Renal pelvis (tissue), 1 donor: ENCODE measurements at regions not wholly inside any gene's neighbourhood (a gene's known extent, or its start where the extent isn't known, plus 50 kb on each side); places are given as distances from the start of the nearest gene placed in this dataset.

Experiments used
- DNase-seq: peaks from one replicate; pipeline ENCODE4 v3.0.0-alpha.2; 2013

GRCh38 chr18:38421021-38421420, 855.4 kb upstream of the CELF4 start:
- no peak for DNase-seq

DNA sequence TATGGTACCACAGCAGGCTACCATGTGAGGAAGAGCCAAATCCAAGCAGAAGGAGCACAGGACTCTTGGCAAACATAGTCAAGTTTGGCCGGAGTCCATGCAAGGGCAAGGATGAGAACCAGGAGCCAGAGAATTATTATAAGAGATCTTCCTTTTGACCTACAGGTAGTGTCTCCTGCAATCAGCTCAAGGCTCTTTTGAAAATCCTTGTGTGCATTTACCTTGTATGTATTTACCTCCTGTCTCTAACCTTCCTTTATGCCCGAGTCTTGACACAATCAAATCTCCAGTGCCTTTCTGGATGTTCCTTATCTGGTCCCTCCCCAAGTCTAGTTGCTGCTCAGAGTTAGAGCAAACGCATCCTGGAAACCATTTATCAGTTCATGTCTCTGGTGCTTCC, 855.0 kb upstream of the CELF4 start:
- no peak for DNase-seq

DNA sequence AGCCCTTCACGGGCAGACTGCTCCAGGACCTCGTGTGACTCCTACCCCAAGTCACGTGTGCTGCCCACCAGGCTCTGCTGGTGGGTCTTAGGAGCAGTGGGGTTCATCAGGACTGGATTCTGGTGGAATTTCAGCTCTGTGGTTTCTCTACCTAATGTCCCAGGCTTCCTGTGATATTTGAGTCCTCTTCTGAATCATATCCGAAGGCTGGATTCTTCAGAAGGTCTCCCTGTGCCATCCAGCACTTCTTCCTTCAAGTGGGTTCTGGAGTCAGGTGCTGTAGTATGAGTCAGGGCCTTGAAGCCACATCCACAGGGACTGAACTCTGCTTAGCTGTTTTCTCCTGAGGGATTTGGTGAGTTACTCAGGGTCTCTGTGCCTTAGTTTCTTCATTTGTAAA, 850.2 kb upstream of the CELF4 start:
- DNase-seq = no peak

DNA sequence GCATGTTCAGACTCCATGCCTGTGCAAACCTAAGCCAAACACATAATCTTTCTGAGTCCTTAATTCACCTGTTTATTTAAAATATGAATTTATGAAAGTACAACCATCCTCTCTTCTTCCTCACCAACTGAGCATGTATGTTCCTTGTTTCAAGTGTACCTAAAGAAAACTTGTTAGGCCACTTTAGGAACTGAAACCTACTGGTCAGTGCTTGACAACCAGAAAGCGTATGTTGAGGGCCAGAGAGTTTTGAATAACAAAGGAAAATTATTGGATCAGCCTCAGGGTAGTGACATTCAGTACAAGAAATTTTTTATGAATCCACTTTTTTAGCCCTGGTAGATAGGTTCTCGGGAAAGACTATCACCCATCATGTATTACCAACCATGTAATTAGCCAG, 847.6 kb upstream of the CELF4 start:
- no peak for DNase-seq

DNA sequence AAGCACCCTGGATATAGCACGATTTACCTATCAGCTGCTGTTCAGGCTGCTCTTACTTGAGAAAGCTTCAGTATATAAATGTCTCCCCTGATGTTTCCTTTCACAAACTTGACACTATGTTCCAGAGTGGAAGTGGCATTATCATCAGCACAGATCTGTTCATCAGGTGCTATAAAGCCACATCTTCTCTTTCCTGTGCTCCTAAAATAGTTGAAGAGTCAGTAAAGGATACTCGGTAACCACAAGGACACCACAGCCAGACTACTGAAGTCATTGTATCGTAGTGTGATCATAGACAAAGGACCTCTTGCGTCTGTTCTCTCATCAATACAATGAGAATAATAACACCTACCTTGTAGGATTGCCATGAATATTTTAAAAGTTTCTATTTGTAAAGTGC, 841.0 kb upstream of the CELF4 start:
- no peak for DNase-seq

DNA sequence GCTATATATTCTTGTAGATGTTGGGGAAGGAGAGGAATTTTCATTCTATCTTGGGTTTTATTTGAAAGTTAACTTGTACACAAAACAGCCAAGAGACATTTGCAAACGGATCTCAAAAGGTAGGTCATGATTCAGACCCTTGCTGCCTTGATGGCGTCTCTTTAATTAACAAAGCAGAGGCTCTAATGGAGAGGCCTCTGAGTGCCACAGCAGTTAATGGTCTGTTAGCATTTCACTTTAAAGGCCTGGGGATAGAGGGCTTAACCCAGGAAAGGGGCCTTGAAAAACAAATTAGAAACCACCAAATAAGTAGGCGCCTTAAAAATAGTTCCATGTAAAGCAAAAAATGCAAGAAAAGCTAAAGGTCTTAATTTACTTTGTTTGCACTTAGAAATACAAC, 836.9 kb upstream of the CELF4 start:
- DNase-seq = no peak

DNA sequence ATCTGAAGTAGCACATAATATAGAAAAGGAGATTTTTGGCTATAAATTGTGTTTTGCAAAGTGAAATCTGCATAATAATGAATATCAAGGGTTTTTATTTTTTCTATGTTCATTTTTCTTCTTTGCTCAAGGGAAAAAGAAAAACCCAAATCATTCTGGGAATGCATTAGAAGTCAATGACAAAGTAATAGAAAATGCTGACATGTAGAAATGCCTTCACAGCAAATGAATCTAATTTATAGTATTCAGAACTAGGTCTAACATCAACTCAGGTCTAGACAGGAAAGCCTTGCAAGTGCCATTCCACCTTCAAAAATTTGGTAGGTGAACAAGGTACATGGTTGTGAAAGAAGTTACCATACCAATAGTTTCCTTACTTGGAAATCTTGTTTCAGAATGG, 831.5 kb upstream of the CELF4 start:
- DNase-seq = no peak

DNA sequence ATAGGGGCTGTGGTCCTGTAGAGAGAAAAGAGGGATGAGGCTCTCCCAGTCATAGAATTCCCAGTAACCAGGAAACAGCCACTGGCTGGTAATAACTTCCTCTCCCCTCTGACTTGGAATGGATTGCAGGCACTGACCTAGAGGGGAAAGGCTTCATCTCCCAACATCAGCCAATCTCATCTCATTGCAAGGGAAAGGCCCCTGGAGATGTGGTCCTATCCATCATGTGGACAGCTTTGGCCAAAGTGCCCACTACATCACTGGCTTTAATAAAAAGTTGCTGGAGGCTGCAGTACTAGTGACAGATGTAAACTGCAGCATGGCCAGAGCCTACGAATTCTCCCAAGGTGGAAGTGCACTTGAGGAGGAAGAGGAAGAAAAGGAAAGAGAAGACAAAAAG, 820.5 kb upstream of the CELF4 start:
- DNase-seq = no peak

DNA sequence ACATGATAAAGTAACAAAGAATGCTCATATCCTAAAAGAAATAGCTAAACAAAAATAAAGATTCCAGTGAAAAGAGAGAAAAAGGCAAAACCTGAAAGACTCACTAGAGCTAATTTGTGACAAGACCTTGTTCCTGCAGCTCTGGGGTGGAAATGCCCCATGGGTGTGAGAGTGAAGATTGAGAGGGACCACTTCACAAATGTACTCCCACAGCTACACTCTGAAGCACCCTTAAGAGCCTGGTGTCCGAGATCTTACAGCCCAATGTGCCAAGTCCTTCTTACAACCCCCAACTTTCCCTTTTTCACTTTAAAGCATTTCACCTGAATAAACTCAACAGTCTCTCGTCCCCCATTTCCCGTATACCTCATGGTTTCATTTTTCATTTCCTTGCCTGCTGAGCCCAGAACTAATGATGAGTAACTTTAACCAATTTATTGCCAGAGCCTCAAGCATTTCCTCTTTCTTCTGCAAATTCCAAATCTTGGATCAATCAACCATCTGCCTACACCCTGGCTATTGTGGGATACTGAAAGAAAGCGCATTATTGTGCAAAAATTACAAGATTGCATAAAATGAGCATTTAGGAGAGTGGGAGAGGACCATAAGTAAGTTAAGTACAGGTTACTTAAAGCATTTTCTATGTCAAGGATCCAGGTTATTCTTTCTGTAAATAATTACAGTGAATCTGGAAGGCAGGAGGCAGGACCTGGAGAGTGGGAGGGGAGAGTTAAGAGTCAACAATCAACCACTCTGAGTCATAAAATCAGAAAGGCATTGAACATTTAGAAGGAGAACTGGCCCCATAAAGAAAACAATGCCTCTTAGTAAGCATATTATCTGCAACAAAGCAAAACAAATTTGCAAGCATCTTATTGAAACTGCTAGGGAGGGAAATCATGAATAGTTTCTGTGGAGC, 804.4 kb upstream of the CELF4 start:
- peak; percentile 17 for DNase-seq

DNA sequence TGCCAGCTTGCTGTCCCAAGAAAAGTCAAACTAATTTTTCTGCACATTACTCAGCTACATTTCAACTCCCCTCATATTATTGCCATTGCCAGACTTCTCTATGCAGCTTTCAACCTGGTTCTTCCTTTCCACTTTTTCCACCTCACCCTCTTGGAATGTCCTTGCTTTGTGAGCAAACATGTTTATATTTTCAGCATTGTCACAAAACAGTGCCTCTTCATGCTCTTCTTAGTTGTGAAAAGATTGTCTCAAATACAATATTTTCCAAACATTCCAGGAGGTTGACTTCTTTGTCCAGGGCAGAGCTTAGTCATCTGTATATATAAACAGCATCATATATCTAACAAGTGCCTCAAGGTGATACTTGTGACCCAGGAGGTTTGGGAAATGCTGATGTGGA, 803.3 kb upstream of the CELF4 start:
- DNase-seq = no peak

DNA sequence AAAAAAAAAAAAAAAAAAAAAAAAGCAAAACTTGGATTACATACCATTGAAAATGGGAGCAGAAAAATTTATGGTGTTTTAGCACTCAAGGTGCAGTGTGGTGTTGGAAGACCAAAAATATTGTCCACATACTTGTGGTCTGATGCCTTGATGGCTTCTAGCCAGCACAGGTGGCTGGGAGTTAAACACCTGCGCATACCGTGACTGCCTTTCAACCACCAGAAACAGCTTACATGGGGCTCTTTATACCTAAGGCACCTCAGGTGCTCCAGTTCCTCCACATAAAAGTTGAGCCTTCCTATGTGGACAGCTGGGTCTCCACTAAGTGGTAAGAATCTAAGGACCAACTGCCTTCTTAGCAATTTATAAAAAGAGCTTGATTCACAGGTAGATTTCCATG, 802.6 kb upstream of the CELF4 start:
- no peak for DNase-seq

GRCh38 chr18:38367473-38367872, 801.9 kb upstream of the CELF4 start:
- DNase-seq = no peak

DNA sequence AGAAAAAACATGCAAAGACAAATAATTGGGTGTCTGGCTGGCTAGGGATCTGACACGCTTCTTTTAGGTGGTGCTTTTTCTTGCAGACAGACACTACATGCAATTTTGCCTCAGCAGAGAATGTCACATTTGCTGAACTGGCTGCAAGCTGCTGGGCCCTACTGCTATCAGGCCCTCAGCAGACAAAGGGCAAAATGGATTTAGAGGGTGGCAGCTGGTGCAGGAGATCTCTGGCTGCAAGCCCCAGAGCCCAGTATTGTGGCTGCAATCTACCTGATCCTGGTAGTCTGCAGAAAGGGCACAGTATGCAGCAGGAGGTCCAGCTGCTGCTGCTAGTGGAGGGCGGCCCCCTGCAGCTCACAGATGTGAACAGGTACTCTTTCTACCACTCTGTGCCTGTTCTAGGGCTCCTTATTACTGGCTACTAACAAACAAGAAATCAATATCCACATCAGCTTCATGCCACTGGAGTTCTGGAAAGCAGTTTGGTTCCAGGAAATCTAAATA, 796.7 kb upstream of the CELF4 start:
- no peak for DNase-seq

DNA sequence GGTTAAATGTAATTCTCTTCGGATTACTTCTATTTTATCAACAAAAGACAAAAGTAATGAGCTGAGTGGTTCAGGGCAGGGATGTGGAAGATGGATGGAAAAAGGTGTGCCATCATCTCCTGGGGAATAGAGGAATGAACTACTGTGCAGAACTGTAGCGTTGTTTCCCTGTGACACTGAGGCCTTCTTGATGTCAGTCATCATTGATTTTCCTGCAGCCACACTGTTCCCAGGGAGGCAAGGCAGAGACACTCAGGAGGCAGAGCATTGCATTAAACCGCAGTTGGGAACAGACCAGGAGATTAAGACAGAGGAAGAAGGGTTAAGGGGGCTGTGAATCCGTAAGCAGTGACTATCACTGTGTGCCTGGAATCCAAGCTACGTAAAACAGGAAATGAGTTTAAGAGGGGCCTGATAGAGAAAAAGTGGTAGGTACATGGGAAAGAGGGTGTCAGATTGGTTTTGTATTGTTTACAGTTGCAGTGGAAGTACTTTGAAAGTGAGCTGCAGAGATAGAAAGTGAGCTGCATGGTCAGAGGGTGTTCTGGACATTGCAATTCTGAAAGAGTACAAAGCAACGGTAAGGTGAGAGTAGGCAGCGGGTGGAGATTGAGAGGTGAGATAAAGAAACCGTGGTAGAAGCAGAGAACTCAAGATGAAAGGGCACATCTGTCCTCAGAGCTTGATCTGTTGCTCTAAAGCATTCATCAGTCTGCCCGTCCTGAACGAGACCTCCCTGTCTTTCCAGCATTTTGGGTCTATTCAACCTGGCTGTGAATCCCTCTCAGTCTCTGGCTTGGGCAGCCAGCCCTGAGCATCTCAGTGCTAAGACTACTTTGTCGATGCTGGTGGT, 793.4 kb upstream of the CELF4 start:
- DNase-seq = no peak

- no peak for DNase-seq
Observed at GRCh38 chr18:38353149-38353548, 787.6 kb upstream of the CELF4 start.

GRCh38 chr18:38350141-38350540, 784.5 kb upstream of the CELF4 start:
- DNase-seq = no peak

GRCh38 chr18:38330573-38330972, 765.0 kb upstream of the CELF4 start:
- DNase-seq = no peak

DNA sequence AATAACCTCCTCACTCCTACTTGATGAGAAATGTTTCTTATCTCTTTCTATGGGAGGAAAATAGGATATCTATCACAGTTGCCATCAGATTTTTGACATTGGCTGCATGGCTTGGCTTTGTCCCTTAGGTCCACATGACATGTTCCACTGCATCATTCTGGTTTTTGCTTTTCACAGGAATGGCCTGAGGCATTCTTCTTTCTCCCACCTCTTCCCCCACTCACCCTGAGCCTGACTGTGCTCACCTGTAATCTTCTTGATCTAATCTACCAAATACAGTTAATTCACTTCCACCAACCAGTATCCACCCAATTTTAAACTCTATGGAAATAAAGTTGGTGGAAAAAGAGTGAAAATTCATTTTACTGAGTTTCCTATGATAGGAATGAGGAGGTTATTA, 763.5 kb upstream of the CELF4 start:
- DNase-seq = no peak

- no peak for DNase-seq
Observed at GRCh38 chr18:38322206-38322605, 756.6 kb upstream of the CELF4 start.

GRCh38 chr18:38321262-38321661, 755.7 kb upstream of the CELF4 start:
- DNase-seq = no peak

DNA sequence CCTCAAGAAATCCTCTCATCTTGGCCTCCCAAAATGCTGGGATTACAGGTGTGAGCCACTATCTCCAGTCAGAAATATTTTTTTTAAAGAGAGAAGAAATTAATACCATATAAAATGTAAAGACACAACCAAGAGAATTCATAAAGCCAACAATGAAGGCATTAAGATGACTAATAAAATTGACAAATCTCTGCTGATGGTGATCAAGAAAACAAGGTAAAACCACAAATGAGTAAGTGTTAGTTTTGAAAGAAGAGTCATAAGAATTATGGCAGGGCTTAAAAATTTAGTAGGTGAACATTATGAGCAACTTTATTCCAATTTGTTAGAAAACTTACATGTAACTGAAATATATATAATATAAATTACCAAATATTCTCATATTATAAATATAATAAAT, 752.8 kb upstream of the CELF4 start:
- no peak for DNase-seq

DNA sequence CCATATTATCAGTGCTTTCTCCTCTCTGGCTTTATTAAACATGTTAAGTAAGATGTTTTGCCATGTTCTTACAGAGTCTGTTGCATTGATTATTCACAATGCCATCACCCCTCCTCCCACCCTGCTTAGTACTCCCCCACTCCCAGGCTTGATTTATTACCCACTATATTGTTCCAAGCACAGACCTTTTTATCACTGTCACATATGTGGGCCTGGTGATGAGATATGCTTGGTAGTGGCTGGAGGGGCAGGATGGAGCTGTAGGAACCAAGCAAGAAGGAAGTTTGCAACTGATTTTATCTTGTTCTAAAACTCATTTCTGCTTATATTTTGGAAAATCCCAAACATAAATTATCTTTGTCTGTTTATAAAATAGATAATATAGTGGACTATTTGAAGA, 748.2 kb upstream of the CELF4 start:
- DNase-seq = no peak

GRCh38 chr18:38312532-38312931, 746.9 kb upstream of the CELF4 start:
- no peak for DNase-seq
